HG03439 (cell line): ENCODE measurements at regions not wholly inside any gene's neighbourhood (a gene's known extent, or its start where the extent isn't known, plus 50 kb on each side); places are given as distances from the start of the nearest gene placed in this dataset.
"Not testable (repeated sequence)": the region's sequence is repeated elsewhere in the genome, so short reads cannot be mapped to it uniquely, and the experiment has no call there.

ENCODE experiments used
- ATAC-seq: cut with Tn5 transposase; IDR thresholded peaks from one replicate; pipeline ENCODE4 v1.9.1; 2021; ENCODE audit warnings: mild to moderate bottlenecking, moderate library complexity; ENCODE audit not compliant: unreplicated experiment

- ATAC-seq = no peak
Observed at GRCh38 chr2:59413751-59414570, 1139.5 kb downstream of the BCL11A start.

DNA sequence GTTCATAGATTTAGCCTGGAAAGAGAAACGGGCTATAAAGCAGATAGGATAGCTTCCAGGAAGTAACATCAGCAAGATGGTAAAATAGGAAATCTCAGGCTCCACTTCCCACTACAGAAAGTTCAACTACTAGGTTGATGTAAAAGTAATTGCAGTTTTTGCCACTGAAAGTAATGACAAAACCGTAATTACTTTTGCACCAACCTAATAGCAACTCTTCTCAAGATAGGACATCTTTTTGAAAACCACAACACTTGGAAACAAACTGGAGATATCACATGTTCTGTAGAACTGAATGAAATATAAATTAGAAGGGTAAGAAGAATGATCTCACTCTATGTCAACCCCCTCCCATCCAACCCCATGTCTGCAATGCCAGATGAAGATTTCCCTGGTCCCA, 1154.3 kb downstream of the BCL11A start:
- ATAC-seq = no peak

DNA sequence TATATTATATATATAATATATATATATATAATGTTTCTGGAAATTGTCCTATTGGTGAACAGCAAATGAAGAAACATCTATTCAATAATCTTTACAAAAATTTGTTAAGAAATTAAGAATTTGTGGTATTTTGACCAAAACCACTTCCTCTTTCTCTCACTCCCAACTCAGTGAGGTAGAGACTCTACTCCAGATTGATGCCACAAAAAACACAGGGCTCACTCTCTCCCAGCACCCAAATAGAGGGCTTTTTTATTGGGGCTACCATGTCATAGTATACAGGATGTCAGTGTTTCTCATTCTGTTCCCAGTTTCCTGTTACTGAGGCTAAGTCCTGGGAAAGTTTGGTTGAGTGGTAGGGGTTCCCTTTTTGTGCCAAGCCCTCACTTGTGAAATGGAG, 1155.4 kb downstream of the BCL11A start:
- ATAC-seq = no peak

DNA sequence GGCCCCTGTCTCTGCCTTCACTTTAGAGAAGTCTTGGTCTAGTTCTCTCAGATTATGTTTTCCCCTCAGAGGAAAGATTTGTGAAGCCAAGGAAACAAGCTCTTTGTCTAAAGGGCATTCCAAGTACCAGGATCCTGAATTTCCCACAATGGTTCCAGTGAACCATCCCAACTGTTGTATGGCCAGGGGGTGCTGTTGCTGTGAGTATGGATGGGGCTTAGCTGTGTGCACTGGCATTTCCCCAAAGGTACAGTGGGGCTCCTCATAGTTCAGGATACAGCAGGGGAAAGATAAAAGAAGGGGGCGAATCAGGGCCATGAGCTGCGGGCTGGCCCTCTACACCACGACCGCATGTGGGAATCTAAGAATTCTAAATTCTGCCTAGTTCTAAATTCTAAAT, 1154.0 kb upstream of the FANCL start:
- ATAC-seq = no peak

DNA sequence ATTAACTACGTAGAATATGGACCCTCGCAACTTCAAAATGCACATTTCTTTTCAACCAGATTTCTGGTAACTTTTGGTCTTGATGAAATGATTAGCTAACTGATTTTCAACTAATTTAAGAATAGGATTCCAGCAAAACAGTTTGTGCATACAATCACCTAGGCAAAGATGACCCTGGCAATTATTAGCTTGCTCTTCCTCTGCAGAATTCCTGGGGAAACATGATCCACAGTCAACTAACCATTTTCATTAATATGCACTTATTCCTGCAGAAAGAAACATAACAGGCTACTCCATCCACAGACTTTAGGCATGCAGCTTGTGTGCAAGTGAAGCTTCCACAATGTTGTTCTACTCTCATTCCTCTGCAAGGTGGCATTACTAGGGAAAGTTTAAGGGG, 1150.8 kb upstream of the FANCL start:
- no peak for ATAC-seq

- ATAC-seq = no peak
Observed at GRCh38 chr2:59390581-59390980, 1149.5 kb upstream of the FANCL start.

DNA sequence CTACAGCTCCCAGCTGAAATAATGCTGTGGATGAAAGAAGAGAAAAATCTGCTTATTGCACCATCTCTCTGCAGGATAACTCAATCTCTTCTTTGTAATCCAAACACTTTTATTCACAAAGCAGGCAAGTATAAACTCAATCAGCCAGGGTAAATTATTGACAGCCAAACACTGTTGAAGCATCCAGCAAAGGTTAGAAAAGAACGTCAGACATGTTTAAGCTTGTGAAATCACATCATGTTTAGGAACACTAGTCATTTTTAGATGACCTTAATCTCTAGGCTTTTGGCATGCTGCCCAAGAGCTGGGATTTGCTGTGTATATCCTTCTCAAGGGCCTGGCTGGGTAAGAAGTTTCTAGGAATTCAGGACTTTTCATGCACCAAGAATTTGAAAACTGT, 1148.1 kb upstream of the FANCL start:
- no peak for ATAC-seq

DNA sequence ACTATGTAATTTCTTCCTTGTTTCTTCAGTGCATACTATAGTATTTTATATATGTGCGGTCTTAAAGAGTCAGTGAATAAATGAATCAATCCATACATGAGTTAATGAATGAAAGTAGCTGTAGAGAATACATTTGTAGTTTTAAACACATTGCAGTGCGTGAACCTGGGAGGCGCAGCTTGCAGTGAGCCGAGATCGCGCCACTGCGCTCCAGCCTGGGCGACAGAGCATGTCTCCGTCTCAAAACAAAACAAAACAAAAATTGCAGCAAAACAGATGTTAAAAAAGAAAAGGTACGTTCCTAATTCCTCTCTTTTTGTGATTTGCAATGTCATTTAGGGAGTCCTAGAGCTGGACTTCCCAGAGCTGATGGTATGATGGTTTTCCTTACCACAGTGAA, 1144.8 kb upstream of the FANCL start:
- ATAC-seq = no peak

- no peak for ATAC-seq
Observed at GRCh38 chr2:59383473-59383872, 1142.3 kb upstream of the FANCL start.

DNA sequence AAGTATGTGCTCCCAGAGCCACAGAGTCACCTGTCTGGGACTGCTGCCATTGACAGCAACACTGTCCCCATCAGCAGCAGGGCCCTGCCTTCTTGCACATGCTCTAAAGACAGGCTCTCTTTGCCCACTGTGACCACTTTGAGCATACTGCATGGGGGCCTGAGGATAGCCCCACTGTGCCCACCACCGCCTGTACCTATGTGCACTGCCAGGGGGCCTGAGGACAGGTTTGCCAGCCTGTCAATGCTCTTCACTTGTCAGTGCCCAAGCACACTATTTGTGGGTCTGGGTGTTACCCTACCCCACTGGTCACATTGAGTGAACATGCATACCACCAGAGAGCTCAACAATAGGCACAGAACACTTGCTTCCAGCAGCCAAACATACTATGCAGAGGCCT, 1137.0 kb upstream of the FANCL start:
- ATAC-seq = no peak

DNA sequence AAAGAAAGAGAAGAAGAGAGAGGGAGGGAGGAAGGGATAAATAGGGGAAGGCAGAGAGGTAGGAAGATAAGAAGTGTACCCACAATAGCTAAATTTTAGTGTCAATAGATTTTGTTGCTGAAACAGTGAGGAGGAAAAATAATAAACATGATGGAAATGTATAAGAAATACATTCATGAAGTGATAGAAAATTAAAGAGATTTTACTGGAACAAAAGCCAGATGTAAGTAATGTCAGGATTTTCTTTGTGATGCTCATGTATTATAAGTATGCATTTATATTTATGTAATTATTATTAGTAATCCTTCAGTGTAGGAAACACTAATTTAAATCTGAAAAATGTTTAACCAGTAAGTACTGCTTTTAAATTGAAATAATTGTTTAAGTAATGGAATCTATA, 1125.2 kb upstream of the FANCL start:
- ATAC-seq = no peak

GRCh38 chr2:59354498-59354897, 1113.4 kb upstream of the FANCL start:
- no peak for ATAC-seq

DNA sequence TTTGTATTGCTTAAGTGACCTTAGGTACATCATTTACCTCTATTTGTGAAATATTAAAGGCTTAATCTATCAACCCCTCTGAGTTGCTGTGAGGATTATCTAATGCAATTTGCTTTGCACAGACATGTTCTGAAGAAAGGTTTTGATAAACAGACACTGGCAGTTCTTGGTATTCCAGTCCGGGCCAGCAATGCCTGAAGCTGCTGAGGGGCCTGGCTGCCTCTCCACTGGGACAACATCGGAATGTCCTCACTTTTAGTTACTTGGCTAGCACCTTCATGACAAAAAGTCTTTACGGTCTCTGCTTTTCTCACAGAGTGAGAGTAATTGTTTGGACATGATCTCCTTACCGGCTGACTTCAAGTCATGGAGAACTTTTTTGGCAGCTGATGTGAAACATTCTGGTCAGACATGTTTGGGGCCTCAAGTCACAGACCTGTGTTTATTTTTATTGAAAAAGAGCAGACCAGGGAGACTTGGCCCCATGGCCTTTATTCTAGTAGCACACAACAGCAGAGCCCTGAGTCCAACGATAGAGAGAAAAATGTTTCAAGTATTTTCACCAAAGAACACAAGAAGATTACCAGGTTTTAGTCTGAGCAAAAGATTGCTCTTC, 1112.3 kb upstream of the FANCL start:
- no peak for ATAC-seq

GRCh38 chr2:59342166-59342565, 1101.0 kb upstream of the FANCL start:
- no peak for ATAC-seq

GRCh38 chr2:59339837-59340207, 1098.7 kb upstream of the FANCL start:
- ATAC-seq = no peak

GRCh38 chr2:59339121-59339836, 1098.2 kb upstream of the FANCL start:
- ATAC-seq = no peak

- no peak for ATAC-seq
Observed at GRCh38 chr2:59333007-59333406, 1091.9 kb upstream of the FANCL start.

DNA sequence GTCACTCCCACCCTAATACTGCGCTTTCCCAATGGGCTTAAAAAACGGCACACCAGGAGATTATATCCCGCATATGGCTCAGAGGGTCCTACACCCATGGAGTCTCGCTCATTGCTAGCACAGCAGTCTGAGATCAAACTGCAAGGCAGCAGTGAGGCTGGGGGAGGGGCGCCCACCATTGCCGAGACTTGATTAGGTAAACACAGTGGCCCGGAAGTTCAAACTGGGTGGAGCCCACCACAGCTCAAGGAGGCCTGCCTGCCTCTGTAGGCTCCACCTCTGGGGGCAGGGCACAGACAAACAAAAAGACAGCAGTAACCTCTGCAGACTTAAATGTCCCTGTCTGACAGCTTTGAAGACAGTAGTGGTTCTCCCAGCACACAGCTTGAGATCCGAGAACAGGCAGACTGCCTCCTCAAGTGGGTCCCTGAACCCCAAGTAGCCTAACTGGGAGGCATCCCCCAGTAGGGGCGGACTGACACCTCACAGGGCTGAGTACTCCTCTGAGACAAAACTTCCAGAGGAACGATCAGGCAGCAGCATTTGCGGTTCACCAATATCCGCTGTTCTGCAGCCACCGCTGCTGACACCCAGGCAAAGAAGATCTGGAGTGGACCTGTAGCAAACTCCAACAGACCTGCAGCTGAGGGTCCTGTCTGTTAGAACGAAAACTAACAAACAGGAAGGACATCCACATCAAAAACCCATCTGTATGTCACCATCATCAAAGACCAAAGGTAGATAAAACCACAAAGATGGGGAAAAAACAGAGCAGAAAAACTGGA, 1085.6 kb upstream of the FANCL start:
- ATAC-seq = not testable (repeated sequence)

DNA sequence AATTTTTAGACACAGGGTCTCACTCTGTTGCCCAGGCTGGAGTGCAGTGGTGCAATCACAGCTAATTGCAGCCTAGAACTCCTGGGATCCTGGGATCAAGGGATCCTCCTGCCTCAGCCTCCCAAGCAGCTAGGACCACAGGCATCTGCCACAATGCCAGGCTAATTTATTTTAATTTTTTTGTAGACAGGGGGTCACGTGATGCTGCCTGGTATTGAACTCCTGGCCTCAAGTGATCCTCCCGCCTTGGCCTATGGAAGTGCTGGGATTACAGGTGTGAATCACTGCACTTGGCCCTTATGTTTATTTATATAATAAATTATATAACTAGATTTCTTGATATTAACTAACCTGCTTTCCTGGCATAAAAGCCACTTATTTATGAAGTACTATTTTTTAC, 1081.7 kb upstream of the FANCL start:
- no peak for ATAC-seq

- no peak for ATAC-seq
Observed at GRCh38 chr2:59322005-59322404, 1080.9 kb upstream of the FANCL start.

DNA sequence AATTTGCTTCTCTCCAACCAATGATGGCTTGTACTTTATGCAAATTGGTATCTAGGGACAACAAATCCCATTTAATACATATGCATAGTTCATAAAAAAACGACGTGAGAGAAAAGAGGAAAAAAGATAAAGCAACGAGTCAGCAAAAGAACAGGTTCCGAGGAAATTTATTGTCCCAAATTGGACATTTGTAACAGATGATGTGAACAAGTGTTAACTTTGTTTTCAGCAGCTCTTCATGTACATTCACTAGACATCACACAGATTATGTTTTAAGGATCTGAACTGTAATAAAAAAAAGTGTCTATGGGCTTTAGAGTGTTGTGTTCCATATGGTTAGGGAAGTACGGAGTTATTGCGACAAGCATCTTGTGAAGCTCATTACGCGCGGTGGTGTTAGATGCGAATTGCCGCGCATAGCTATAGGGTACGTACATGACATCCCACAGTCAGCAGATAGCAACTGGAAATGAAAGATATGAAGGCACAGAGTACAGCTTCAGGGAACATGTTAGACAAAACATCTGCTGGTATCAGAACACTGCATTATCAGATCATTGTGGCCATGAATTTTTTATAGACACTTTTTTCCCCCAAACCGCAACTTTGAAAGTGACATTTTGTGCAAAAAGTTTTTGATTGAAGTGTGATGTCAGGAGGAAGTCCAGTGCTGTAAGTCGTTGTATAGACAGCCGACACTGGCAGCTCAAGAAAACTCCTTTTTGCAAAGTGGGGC, 1073.1 kb upstream of the FANCL start:
- no peak for ATAC-seq
